ENCODE measurements at regions not wholly inside any gene's neighbourhood (a gene's known extent, or its start where the extent isn't known, plus 50 kb on each side); places are given as distances from the start of the nearest gene placed in this dataset.

- Histone ChIP-seq H3K4me1 (peaks cover 4% of the 10 kb centered on the region), H3K27me3 (no peaks in the 10 kb centered on the region), H3K27ac (no peak overlapping the region), H3K4me3 (no peak overlapping the region), H3K9me3 (no peaks in the 10 kb centered on the region), H3K36me3 (no peaks in the 10 kb centered on the region)
- TF ChIP-seq, protein P1, sequence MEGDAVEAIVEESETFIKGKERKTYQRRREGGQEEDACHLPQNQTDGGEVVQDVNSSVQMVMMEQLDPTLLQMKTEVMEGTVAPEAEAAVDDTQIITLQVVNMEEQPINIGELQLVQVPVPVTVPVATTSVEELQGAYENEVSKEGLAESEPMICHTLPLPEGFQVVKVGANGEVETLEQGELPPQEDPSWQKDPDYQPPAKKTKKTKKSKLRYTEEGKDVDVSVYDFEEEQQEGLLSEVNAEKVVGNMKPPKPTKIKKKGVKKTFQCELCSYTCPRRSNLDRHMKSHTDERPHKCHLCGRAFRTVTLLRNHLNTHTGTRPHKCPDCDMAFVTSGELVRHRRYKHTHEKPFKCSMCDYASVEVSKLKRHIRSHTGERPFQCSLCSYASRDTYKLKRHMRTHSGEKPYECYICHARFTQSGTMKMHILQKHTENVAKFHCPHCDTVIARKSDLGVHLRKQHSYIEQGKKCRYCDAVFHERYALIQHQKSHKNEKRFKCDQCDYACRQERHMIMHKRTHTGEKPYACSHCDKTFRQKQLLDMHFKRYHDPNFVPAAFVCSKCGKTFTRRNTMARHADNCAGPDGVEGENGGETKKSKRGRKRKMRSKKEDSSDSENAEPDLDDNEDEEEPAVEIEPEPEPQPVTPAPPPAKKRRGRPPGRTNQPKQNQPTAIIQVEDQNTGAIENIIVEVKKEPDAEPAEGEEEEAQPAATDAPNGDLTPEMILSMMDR (IDR thresholded peaks at IDR 0.05): no peak
- intact Hi-C loops (cut with DNase I): no loop called here
- ATAC-seq: no peak
- DNase-seq: no peak
Measured at GRCh38 chr10:44034946-44035345, 350.0 kb downstream of the CXCL12 start.

GRCh38 chr10:44033008-44033407, 351.9 kb downstream of the CXCL12 start:
- DNase-seq (no peak), ATAC-seq (no peak)
- H3K9me3 ChIP-seq: no peaks in the 10 kb centered on the region
- no peak overlapping the region for H3K4me3 ChIP-seq
- H3K4me1 ChIP-seq: peaks cover 4% of the 10 kb centered on the region
- H3K27me3 ChIP-seq: no peaks in the 10 kb centered on the region
- TF ChIP-seq, protein P1 (IDR thresholded peaks at IDR 0.05): no peak
- intact Hi-C loops (cut with DNase I): no loop called here
- H3K36me3 ChIP-seq: no peaks in the 10 kb centered on the region
- H3K27ac ChIP-seq: no peak overlapping the region

- H3K27ac ChIP-seq: no peak overlapping the region
Measured at GRCh38 chr10:44032216-44032615, 352.7 kb downstream of the CXCL12 start.

GRCh38 chr10:44030738-44031137, 354.2 kb downstream of the CXCL12 start:
- peaks cover 4% of the 10 kb centered on the region for H3K4me1 ChIP-seq
- no peak overlapping the region for H3K4me3 ChIP-seq
- H3K9me3 ChIP-seq: no peaks in the 10 kb centered on the region
- H3K27me3 ChIP-seq: no peaks in the 10 kb centered on the region
- no peaks in the 10 kb centered on the region for H3K36me3 ChIP-seq
- ATAC-seq (no peak), DNase-seq (no peak)
- intact Hi-C loops (cut with DNase I): no loop called here
- TF ChIP-seq, protein P1 (IDR thresholded peaks at IDR 0.05): no peak
- H3K27ac ChIP-seq: no peak overlapping the region

More at GRCh38 chr10:44032216-44032615, 352.7 kb downstream of the CXCL12 start:
- Histone ChIP-seq H3K9me3 (no peaks in the 10 kb centered on the region), H3K36me3 (no peaks in the 10 kb centered on the region), H3K27me3 (no peaks in the 10 kb centered on the region), H3K4me3 (no peak overlapping the region), H3K4me1 (peaks cover 4% of the 10 kb centered on the region)
- TF ChIP-seq, protein P1 (IDR thresholded peaks at IDR 0.05): no peak
- ATAC-seq (no peak), DNase-seq (no peak)
- intact Hi-C loops (cut with DNase I): no loop called here

DNA sequence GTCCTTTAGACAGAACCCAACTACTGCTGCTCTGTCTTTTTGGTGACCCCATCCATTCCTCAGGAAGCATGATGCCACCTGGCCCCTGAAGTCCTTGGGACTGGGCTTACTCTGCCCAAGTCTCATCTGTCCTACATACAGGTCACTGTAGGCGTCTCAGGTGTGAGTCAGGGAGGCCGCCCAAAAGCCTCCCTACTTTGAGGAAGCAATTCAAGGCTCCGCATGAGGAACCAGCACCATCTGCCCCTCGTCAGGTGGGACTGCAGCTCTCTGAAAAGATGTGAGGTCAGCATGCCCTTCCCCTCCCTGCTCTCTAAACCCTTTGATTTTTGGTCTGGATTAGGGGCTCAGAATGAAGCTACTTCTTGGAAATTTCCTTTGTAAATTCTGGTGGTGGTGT, 354.8 kb downstream of the CXCL12 start:
- H3K27ac ChIP-seq: no peak overlapping the region
- intact Hi-C loops (cut with DNase I): no loop called here

More for the DNA sequence above, 354.8 kb downstream of the CXCL12 start:
- TF ChIP-seq, protein P1 (IDR thresholded peaks at IDR 0.05): no peak
- Histone ChIP-seq H3K36me3 (no peaks in the 10 kb centered on the region), H3K9me3 (no peaks in the 10 kb centered on the region), H3K4me1 (peaks cover 4% of the 10 kb centered on the region), H3K27me3 (no peaks in the 10 kb centered on the region), H3K4me3 (no peak overlapping the region)
- ATAC-seq (no peak), DNase-seq (no peak)
